Bone marrow (tissue), 2 donors: ENCODE measurements at regions not wholly inside any gene's neighbourhood (a gene's known extent, or its start where the extent isn't known, plus 50 kb on each side); places are given as distances from the start of the nearest gene placed in this dataset.
"Not testable (repeated sequence)": the region's sequence is repeated elsewhere in the genome, so short reads cannot be mapped to it uniquely, and the experiment has no call there.

Source experiments
- DNase-seq, 2 donors: peaks; one replicate each; lab custom pipeline; 2025; lab: John Stamatoyannopoulos, UW

GRCh38 chr17:74118504-74118903 is 85.0 kb upstream of the RPL38 start:
- no peak for DNase-seq

GRCh38 chr17:74119049-74119580 is 84.4 kb upstream of the RPL38 start:
- no peak for DNase-seq

GRCh38 chr17:74119965-74120364 is 83.5 kb upstream of the RPL38 start:
- DNase-seq, result no peak

- DNase-seq, result no peak
These were observed 80.1 kb upstream of the RPL38 start for GRCh38 chr17:74123350-74123749.

GRCh38 chr17:74123866-74124444 is 79.5 kb upstream of the RPL38 start:
- no peak for DNase-seq

GRCh38 chr17:74125156-74125555 is 78.3 kb upstream of the RPL38 start:
- no peak for DNase-seq

GRCh38 chr17:74126179-74126900 is 77.1 kb upstream of the RPL38 start:
- no peak for DNase-seq

- no peak for DNase-seq
These were observed 76.5 kb upstream of the RPL38 start for GRCh38 chr17:74126959-74127358.

- no peak for DNase-seq
These were observed 74.8 kb upstream of the RPL38 start for GRCh38 chr17:74128456-74129211.

- not testable (repeated sequence) for DNase-seq
These were observed 73.7 kb upstream of the RPL38 start for GRCh38 chr17:74129800-74130199.

GRCh38 chr17:74130276-74130675 is 73.2 kb upstream of the RPL38 start:
- DNase-seq, result no peak

- no peak for DNase-seq
These were observed 72.6 kb upstream of the RPL38 start for GRCh38 chr17:74130841-74131240.

- no peak for DNase-seq
These were observed 71.1 kb upstream of the RPL38 start for GRCh38 chr17:74132354-74132753.

- DNase-seq, result no peak
These were observed 69.7 kb upstream of the RPL38 start for GRCh38 chr17:74133740-74134139.

GRCh38 chr17:74134234-74134633 is 69.2 kb upstream of the RPL38 start:
- not testable (repeated sequence) for DNase-seq

- DNase-seq, result no peak
These were observed 68.5 kb upstream of the RPL38 start for GRCh38 chr17:74134991-74135390.

GRCh38 chr17:74135391-74136167 is 67.9 kb upstream of the RPL38 start:
- DNase-seq, result no peak

GRCh38 chr17:74137416-74137815 is 66.1 kb upstream of the RPL38 start:
- DNase-seq, result no peak

GRCh38 chr17:74139120-74139519 is 64.4 kb upstream of the RPL38 start:
- no peak for DNase-seq

GRCh38 chr17:74140282-74140681 is 63.2 kb upstream of the RPL38 start:
- no peak for DNase-seq

- no peak for DNase-seq
These were observed 61.9 kb upstream of the RPL38 start for GRCh38 chr17:74141612-74142011.

GRCh38 chr17:74143318-74143717 is 60.2 kb upstream of the RPL38 start:
- DNase-seq, result not testable (repeated sequence)
